Stimulated activated CD8-positive, alpha-beta memory T cell treated with anti-CD3 and anti-CD28 coated beads, Interleukin-15, amount 100 ng/mL, for 1 hour (primary cell): ENCODE measurements at regions not wholly inside any gene's neighbourhood (a gene's known extent, or its start where the extent isn't known, plus 50 kb on each side); places are given as distances from the start of the nearest gene placed in this dataset.

Experiments used
- DNase-seq: peaks from one replicate; pipeline ENCODE4 v3.0.0-alpha.2; 2020; ENCODE audit warnings: low read depth

DNA sequence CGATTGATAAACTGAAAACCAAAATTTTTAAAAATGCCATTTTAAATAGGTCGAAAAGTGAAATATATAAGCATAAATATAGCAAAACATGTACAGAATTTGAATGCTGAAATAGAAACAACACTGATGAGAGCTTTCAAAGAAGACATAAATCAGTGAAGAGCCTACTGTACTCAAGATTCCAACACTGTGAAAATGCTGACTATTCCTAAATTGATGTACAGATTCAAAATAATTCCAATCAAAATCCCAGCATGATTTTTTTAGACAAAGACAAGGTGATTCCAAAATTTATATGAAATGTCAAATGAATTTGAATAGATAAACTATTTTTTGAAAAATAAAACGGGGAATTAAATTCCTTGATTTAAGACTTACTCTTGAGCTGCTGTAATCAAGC lies 1010.4 kb downstream of the TBC1D22A start:
- DNase-seq, result no peak

DNA sequence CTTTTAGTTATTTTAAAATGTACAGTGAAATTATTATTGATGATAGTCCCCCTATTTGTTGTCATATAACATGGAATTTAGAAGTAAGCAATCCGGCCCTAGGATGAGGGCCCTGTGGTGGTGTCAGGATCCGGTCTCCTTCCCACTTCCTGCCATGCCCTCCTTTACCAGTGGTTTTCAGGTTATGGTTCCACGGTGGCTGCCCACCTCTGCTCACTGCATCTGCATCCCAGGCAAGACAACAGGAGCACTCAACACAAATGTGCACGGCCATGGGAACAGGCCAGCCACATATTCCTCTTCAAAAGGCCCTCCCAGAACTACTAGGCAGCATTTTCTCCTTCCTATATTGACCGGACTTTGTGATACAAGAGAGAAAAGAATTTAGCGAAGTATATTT lies 1007.2 kb downstream of the TBC1D22A start:
- no peak for DNase-seq

GRCh38 chr22:47768027-47768426 lies 1005.6 kb downstream of the TBC1D22A start:
- DNase-seq, result no peak

DNA sequence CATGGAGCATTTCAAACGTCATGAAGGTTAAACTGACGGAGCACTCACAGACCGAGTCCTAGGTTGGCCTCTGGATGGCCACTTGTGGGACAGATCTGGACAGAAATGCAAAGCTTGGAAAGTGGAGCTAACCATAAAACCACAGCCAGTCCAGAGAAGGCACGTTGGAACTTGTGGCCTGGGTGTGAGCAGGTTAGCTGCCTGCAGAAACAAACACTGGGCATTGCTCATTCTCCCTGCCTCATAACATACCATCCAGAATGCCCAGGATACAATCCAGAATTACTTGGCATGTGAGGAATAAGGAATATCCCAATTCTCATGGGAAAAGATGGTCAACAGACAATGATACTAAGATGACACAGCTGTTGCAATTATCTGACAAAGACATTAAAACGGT lies 1005.0 kb downstream of the TBC1D22A start:
- no peak for DNase-seq

DNA sequence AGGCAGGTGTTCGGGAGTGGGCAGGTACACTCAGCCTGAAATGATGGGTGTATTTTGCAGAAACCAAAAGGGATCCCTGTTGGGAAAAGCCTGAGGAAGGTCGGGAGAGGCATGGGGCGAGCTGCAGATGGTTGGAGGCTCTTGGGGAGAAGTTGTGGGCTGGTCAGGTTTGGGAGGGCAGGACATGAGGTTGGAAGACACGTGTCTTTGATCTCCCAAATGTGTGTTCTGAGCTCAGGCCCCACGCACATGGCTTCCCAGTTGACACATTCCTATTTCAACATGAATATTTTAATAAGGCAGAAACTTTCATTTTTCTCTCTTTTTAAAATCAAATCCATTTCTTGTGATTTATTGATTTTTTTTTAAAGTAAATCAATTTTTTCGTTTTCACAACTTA lies 1003.3 kb downstream of the TBC1D22A start:
- DNase-seq, result no peak

DNA sequence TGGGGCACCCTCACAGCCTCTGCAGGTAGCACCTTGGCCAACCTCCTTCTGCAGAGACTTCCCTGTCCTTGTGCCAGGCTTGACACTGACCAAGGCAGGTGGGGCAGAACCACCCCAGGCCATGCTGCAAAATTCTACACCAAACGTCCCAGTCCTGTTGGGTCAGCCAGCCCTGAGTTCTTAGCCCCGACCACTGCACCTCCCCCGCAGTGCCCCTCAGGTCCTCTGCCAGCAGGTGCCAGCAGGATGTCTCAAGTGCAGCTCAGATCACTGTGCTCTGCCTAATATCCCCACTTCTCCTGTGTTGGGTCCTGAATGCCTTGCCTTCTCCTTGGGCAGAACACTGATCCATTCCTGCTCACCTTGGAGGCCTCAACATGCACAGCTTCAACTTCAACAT lies 999.7 kb downstream of the TBC1D22A start:
- no peak for DNase-seq

DNA sequence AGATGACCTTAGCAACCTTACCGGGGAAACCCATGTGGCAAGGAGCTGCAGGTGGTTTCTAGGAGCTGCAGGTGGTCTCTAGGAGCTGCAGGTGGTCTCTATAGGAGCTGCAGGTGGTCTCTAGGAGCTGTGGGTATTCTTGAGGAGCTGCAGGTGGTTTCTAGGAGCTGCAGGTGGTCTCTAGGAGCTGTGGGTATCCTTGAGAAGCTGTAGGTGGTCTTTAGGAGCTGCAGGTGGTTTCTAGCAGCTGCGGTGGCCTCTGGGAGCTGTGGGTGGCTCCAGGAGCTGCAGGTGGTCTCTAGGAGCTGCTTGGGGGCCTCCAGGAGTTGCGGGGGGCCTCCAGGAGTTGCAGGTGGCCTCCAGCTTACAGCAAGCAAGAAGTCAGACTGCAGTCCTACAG lies 997.5 kb downstream of the TBC1D22A start:
- DNase-seq, result no peak

DNA sequence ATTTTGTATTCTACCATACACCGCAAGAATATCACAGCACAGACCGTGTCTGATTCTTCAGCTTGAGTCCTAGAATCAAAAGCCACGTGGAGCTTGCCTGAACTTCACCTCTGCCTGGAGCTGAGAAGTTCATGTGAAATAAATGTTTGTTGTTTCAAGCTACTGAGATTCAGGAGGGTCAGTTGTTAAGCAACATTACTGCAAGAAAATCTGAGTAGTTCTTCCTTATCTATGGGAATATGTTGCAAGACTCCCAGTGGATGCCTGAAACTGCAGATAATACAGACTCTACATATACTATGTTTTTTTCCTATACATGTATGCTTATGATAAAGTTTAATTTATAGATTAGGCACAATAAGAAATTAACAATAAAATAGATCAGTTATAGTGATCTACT lies 995.3 kb downstream of the TBC1D22A start:
- DNase-seq, result no peak

DNA sequence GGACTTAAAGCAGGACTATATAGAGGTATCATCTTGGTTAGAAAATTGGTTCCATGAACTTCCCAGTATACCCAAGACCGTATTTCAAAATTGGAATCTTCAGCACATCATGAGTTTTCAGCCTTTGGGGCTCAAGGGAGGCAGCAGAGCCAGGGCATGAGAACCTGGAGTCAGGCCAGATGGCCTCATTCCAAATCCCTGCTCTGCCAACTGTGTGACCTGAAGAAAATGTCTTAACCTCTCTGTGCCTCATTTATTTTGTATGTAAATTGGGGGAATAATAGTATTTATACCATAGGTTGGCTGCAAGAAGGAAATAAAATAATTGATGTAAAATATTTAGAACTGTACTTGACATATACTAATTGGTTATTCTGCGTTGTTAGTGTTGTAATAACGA lies 987.6 kb downstream of the TBC1D22A start:
- DNase-seq, result no peak

GRCh38 chr22:47748957-47749356 lies 986.5 kb downstream of the TBC1D22A start:
- no peak for DNase-seq

GRCh38 chr22:47748271-47748670 lies 985.8 kb downstream of the TBC1D22A start:
- DNase-seq, result no peak

- DNase-seq, result no peak
Measured at GRCh38 chr22:47740109-47740805, 977.8 kb downstream of the TBC1D22A start.

DNA sequence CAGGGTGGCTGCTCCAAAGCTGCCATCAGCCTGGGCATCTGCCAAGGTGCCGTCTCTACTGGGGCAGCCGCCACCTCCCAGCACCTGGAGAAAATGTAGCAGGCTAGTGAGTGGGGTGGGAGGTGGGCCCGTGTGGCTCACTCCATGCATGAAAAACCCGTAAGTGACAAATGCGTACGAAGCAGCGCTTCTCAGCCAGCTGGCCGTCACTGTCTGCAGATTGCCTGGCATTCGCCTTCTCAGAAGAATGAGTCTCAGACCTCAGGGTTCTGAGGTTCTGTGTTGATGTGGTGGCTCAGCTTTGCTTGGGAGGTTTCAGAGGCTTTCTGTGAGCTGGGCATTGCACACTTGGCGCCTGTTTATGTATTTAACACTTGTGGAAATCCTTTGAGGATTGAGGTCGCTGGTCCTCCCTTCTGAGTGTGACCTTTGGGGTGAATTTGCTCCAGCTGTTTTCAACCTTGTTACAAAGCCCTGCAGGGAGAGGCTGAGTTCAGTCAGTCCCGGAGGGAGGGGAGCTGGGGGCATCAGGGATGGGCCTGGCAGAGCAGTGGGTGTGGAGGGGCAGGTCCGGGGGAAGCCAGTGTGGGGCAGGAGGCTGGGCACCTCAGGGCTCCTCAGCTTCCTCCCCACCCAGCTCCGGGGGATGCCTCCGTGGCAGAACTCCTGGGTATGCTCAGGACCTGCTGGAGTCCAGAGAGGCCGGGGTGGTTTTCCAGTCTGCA lies 977.0 kb downstream of the TBC1D22A start:
- DNase-seq, result no peak

- no peak for DNase-seq
Measured at GRCh38 chr22:47738472-47739013, 976.1 kb downstream of the TBC1D22A start.

GRCh38 chr22:47736186-47737034 lies 974.0 kb downstream of the TBC1D22A start:
- DNase-seq, result no peak

- no peak for DNase-seq
Measured at GRCh38 chr22:47734511-47734910, 972.1 kb downstream of the TBC1D22A start.

DNA sequence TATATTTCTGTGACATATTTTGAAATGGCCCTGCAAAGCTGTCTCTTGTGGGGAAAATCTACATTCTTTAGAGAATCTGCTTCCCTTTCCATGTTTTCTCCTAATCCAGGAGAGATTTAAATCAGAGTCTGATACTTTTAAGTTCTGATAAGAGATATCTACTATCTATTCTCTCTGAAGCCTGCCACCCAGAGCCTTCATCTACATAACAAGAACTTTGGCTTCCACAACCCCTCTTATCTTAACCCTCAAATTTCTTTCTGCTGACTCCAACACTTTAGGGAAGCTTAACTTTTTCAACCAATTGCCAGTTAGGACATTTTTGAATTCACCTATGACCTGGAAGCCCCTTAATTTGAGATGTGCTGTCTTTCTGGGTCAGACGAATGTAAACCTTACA lies 965.2 kb downstream of the TBC1D22A start:
- no peak for DNase-seq

GRCh38 chr22:47724751-47725150 lies 962.3 kb downstream of the TBC1D22A start:
- no peak for DNase-seq

GRCh38 chr22:47724030-47724429 lies 961.6 kb downstream of the TBC1D22A start:
- DNase-seq, result no peak

DNA sequence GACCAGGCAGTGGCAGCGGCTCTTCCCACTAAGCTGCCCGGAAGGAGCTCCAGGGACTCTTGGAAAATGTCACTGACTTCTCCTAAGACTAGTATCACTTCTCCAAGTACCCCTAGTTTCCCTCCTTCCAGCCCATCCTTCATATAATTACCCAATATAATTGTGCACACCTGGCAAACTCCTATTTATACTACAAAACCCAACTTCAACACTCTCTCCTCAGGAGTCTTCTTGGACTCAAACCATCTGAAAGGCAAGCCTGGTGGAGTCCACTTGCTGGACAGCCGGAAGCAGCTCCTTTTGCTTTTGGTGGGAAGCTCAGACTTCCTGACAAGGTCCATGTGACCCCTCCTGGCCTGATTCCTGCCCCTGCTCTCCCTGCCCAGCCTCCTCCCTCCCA lies 955.9 kb downstream of the TBC1D22A start:
- no peak for DNase-seq

DNA sequence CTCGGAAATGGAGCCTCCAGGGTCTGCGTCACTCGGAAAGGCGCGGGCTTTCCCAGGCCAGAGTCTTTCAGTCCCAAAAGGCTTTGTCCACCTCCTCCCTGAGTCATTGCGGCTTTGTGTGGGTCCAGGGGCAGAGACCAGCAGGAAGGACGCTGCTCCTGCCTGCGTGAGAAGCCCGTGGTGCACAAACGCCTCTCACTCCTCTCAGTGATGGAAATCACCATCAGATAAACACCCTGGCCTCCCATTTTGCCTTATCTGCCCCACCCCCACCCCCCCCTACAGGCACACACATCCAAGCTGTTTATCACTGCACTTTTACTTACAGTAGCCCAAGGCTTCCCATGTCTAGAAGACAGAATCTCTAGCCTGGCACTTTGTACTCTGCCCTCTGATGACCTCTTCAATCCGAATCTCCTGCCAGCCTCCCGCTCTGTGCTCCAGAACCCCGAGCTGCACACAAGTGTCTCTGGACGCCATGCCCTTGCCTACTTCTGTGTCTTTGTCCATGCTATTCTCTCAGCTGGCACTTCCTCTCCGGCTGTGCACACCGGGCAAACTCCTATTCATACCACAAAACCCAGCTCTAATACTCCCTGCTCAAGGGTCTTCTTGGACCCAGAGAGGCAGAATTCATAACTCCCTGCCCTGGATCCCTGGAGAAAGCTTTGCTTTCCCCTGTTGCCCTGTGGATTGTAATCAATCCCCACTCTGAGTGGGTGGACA lies 954.6 kb downstream of the TBC1D22A start:
- DNase-seq, result no peak
